HG03442 (cell line): ENCODE measurements at regions not wholly inside any gene's neighbourhood (a gene's known extent, or its start where the extent isn't known, plus 50 kb on each side); places are given as distances from the start of the nearest gene placed in this dataset.
A peak's percentile ranks its signal among the peaks of the same experiment; 100 is the strongest.

Source experiments
- ATAC-seq: cut with Tn5 transposase; IDR thresholded peaks from one replicate; pipeline ENCODE4 v1.9.1; 2021; ENCODE audit warnings: mild to moderate bottlenecking, moderate library complexity; ENCODE audit not compliant: unreplicated experiment

GRCh38 chr11:127675581-127675980 is 675.0 kb upstream of the KIRREL3 start:
- no peak for ATAC-seq

- no peak for ATAC-seq
Observed at GRCh38 chr11:127674754-127675153, 674.2 kb upstream of the KIRREL3 start.

- ATAC-seq, result no peak
Observed at GRCh38 chr11:127670374-127671119, 670.0 kb upstream of the KIRREL3 start.

- no peak for ATAC-seq
Observed at GRCh38 chr11:127656116-127656836, 655.7 kb upstream of the KIRREL3 start.

- no peak for ATAC-seq
Observed at GRCh38 chr11:127653076-127653475, 652.5 kb upstream of the KIRREL3 start.

- ATAC-seq, result peak; percentile 58
Observed at GRCh38 chr11:127651888-127652221, 651.3 kb upstream of the KIRREL3 start.

GRCh38 chr11:127651175-127651887 is 650.8 kb upstream of the KIRREL3 start:
- ATAC-seq, result no peak

- no peak for ATAC-seq
Observed at GRCh38 chr11:127649958-127650357, 649.4 kb upstream of the KIRREL3 start.

- no peak for ATAC-seq
Observed at GRCh38 chr11:127649071-127649470, 648.5 kb upstream of the KIRREL3 start.

GRCh38 chr11:127648583-127648982 is 648.0 kb upstream of the KIRREL3 start:
- ATAC-seq, result no peak

GRCh38 chr11:127644366-127644765 is 643.8 kb upstream of the KIRREL3 start:
- ATAC-seq, result no peak

- no peak for ATAC-seq
Observed at GRCh38 chr11:127643268-127644058, 642.9 kb upstream of the KIRREL3 start.

GRCh38 chr11:127640561-127641451 is 640.2 kb upstream of the KIRREL3 start:
- peak; percentile 49 for ATAC-seq

GRCh38 chr11:127639916-127640315 is 639.3 kb upstream of the KIRREL3 start:
- ATAC-seq, result no peak

- peak; percentile 13 for ATAC-seq
Observed at GRCh38 chr11:127632976-127633680, 632.6 kb upstream of the KIRREL3 start.

GRCh38 chr11:127632546-127632945 is 632.0 kb upstream of the KIRREL3 start:
- ATAC-seq, result peak; percentile 50

GRCh38 chr11:127631974-127632373 is 631.4 kb upstream of the KIRREL3 start:
- no peak for ATAC-seq

- ATAC-seq, result no peak
Observed at GRCh38 chr11:127629200-127629599, 628.6 kb upstream of the KIRREL3 start.

- ATAC-seq, result no peak
Observed at GRCh38 chr11:127628458-127628785, 627.9 kb upstream of the KIRREL3 start.
